Lower leg skin (tissue), 3 donors: ENCODE measurements at regions not wholly inside any gene's neighbourhood (a gene's known extent, or its start where the extent isn't known, plus 50 kb on each side); places are given as distances from the start of the nearest gene placed in this dataset.

Source experiments
- POLR2A ChIP-seq, 2 donors: fragments of 450-650 bp; IDR thresholded peaks; one replicate each; pipeline ENCODE4 v1.6.1; 2016 to 2017; ENCODE audit warnings: antibody characterized with exemption in 2 of 2, mild to moderate bottlenecking in 1 of 2, moderate library complexity in 1 of 2
- TF ChIP-seq, protein P1 (sequence below), 3 donors: fragments of 450-650 bp; IDR thresholded peaks; one replicate each; pipeline ENCODE4 v1.5.1; 2016; ENCODE audit warnings: antibody characterized with exemption in 3 of 3, mild to moderate bottlenecking in 3 of 3, moderate library complexity in 2 of 3

DNA sequence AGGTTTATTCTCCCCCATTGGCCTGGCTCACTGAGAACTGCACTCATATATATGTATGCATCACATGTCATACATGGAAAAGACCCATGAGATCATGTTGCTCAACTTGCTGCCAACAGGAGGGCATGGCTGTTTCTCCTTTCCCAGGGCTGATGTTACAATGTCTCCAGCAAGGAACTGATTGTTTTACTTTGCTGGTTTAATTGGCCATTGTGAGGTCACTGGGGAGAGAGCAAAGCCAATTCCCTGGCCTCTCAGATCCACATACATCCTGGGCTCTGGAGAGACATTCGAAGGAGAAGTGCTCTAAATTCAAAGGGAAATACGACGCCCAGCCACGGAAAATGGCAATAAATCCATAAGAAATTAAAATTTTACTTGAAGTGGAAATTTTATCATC lies 287.8 kb downstream of the WDR11 start:
- TF ChIP-seq, protein P1, sequence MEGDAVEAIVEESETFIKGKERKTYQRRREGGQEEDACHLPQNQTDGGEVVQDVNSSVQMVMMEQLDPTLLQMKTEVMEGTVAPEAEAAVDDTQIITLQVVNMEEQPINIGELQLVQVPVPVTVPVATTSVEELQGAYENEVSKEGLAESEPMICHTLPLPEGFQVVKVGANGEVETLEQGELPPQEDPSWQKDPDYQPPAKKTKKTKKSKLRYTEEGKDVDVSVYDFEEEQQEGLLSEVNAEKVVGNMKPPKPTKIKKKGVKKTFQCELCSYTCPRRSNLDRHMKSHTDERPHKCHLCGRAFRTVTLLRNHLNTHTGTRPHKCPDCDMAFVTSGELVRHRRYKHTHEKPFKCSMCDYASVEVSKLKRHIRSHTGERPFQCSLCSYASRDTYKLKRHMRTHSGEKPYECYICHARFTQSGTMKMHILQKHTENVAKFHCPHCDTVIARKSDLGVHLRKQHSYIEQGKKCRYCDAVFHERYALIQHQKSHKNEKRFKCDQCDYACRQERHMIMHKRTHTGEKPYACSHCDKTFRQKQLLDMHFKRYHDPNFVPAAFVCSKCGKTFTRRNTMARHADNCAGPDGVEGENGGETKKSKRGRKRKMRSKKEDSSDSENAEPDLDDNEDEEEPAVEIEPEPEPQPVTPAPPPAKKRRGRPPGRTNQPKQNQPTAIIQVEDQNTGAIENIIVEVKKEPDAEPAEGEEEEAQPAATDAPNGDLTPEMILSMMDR (IDR thresholded peaks at IDR 0.05): no peak
- no peak for TF ChIP-seq POLR2A (IDR thresholded peaks at IDR 0.05)
